Ishikawa (cell line): ENCODE measurements at regions not wholly inside any gene's neighbourhood (a gene's known extent, or its start where the extent isn't known, plus 50 kb on each side); places are given as distances from the start of the nearest gene placed in this dataset.

Experiments used
- CEBPB ChIP-seq: IDR thresholded peaks from 2 replicates; pipeline ENCODE4 v1.6.1; 2012
- CREB1 ChIP-seq: IDR thresholded peaks from 2 replicates; pipeline ENCODE4 v1.6.1; 2012; ENCODE audit warnings: low read depth
- EGR1 ChIP-seq: IDR thresholded peaks from 2 replicates; pipeline ENCODE4 v1.6.1; 2012
- EP300 ChIP-seq: IDR thresholded peaks from 2 replicates; pipeline ENCODE4 v1.6.1; 2012; ENCODE audit warnings: borderline replicate concordance
- FOXM1 ChIP-seq: IDR thresholded peaks from 2 replicates; pipeline ENCODE4 v1.6.1; 2012; ENCODE audit warnings: low read depth, borderline replicate concordance
- MAX ChIP-seq: IDR thresholded peaks from 2 replicates; pipeline ENCODE4 v1.6.1; 2012
- NFIC ChIP-seq: IDR thresholded peaks from 2 replicates; pipeline ENCODE4 v1.6.1; 2012
- RAD21 ChIP-seq: IDR thresholded peaks from 2 replicates; pipeline ENCODE4 v1.6.1; 2012; ENCODE audit warnings: low read depth
- REST ChIP-seq: IDR thresholded peaks from 2 replicates; pipeline ENCODE4 v1.6.1; 2012; ENCODE audit warnings: low read depth, mild to moderate bottlenecking
- TAF1 ChIP-seq: IDR thresholded peaks from 2 replicates; pipeline ENCODE4 v1.6.1; 2012; ENCODE audit warnings: low read depth, mild to moderate bottlenecking
- TCF12 ChIP-seq: IDR thresholded peaks from 2 replicates; pipeline ENCODE4 v1.6.1; 2012; ENCODE audit warnings: low read depth
- TEAD4 ChIP-seq: IDR thresholded peaks from 2 replicates; pipeline ENCODE4 v1.6.1; 2012
- USF1 ChIP-seq: IDR thresholded peaks from 2 replicates; pipeline ENCODE4 v1.6.1; 2012
- YY1 ChIP-seq: IDR thresholded peaks from 2 replicates; pipeline ENCODE4 v1.6.1; 2012; ENCODE audit warnings: low read depth
- ZBTB7A ChIP-seq: IDR thresholded peaks from 2 replicates; pipeline ENCODE4 v1.6.1; 2012; ENCODE audit warnings: low read depth

- no peak for TF ChIP-seq CREB1
- no peak for TF ChIP-seq USF1
- TF ChIP-seq EP300: no peak
- TF ChIP-seq TEAD4: no peak
- no peak for TF ChIP-seq CEBPB
- no peak for TF ChIP-seq YY1
- TF ChIP-seq REST: no peak
- no peak for TF ChIP-seq RAD21
- TF ChIP-seq EGR1: no peak
- no peak for TF ChIP-seq TCF12
- TF ChIP-seq TAF1: no peak
- no peak for TF ChIP-seq MAX
- TF ChIP-seq NFIC: no peak
- TF ChIP-seq FOXM1: no peak
- no peak for TF ChIP-seq ZBTB7A
Observed at GRCh38 chr2:41711736-41712135, 336.1 kb upstream of the PKDCC start.

GRCh38 chr2:41716497-41716896 lies 331.3 kb upstream of the PKDCC start:
- TF ChIP-seq CREB1 (no peak), YY1 (no peak), REST (no peak), TCF12 (no peak), EP300 (no peak), MAX (no peak), ZBTB7A (no peak), TAF1 (no peak), CEBPB (no peak), EGR1 (no peak), NFIC (no peak), RAD21 (no peak), USF1 (no peak), FOXM1 (no peak), TEAD4 (no peak)

- no peak for TF ChIP-seq TCF12
- no peak for TF ChIP-seq EP300
- TF ChIP-seq CREB1: no peak
- no peak for TF ChIP-seq YY1
- no peak for TF ChIP-seq NFIC
- no peak for TF ChIP-seq TAF1
- no peak for TF ChIP-seq TEAD4
- TF ChIP-seq REST: no peak
- TF ChIP-seq USF1: no peak
- no peak for TF ChIP-seq ZBTB7A
- TF ChIP-seq FOXM1: no peak
- TF ChIP-seq CEBPB: no peak
- TF ChIP-seq EGR1: no peak
- no peak for TF ChIP-seq MAX
- no peak for TF ChIP-seq RAD21
Observed at GRCh38 chr2:41717839-41718238, 330.0 kb upstream of the PKDCC start.

- no peak for TF ChIP-seq TEAD4
- no peak for TF ChIP-seq TCF12
- TF ChIP-seq USF1: no peak
- TF ChIP-seq TAF1: no peak
- TF ChIP-seq REST: no peak
Observed at GRCh38 chr2:41718705-41719104, 329.1 kb upstream of the PKDCC start.
